ENCODE measurements at regions not wholly inside any gene's neighbourhood (a gene's known extent, or its start where the extent isn't known, plus 50 kb on each side); places are given as distances from the start of the nearest gene placed in this dataset.

GRCh38 chr1:209227171-209227570, 356.3 kb upstream of the CAMK1G start:
- no peak for DNase-seq (ENCODE audit: extremely low read depth, low read depth)

- DNase-seq (ENCODE audit: extremely low read depth, low read depth): no peak
These were observed 355.6 kb upstream of the CAMK1G start for GRCh38 chr1:209227941-209228340.

GRCh38 chr1:209229494-209230061, 353.9 kb upstream of the CAMK1G start:
- DNase-seq (ENCODE audit: extremely low read depth, low read depth): no peak

- no peak for DNase-seq (ENCODE audit: extremely low read depth, low read depth)
These were observed 353.2 kb upstream of the CAMK1G start for GRCh38 chr1:209230314-209230713.

- DNase-seq (ENCODE audit: extremely low read depth, low read depth): no peak
These were observed 351.9 kb upstream of the CAMK1G start for GRCh38 chr1:209231476-209232156.

- DNase-seq (ENCODE audit: extremely low read depth, low read depth): no peak
These were observed 351.3 kb upstream of the CAMK1G start for GRCh38 chr1:209232197-209232596.

- no peak for DNase-seq (ENCODE audit: extremely low read depth, low read depth)
These were observed 350.8 kb upstream of the CAMK1G start for GRCh38 chr1:209232759-209233158.

- no peak for DNase-seq (ENCODE audit: extremely low read depth, low read depth)
These were observed 348.3 kb upstream of the CAMK1G start for GRCh38 chr1:209235166-209235565.

GRCh38 chr1:209238356-209238755, 345.2 kb upstream of the CAMK1G start:
- no peak for DNase-seq (ENCODE audit: extremely low read depth, low read depth)

GRCh38 chr1:209240351-209240750, 343.2 kb upstream of the CAMK1G start:
- DNase-seq (ENCODE audit: extremely low read depth, low read depth): no peak

- DNase-seq (ENCODE audit: extremely low read depth, low read depth): no peak
These were observed 342.0 kb upstream of the CAMK1G start for GRCh38 chr1:209241487-209241886.

- DNase-seq (ENCODE audit: extremely low read depth, low read depth): peak; percentile 59
These were observed 334.8 kb upstream of the CAMK1G start for GRCh38 chr1:209248649-209249279.

GRCh38 chr1:209249280-209249670, 334.2 kb upstream of the CAMK1G start:
- no peak for DNase-seq (ENCODE audit: extremely low read depth, low read depth)

GRCh38 chr1:209249785-209250440, 333.6 kb upstream of the CAMK1G start:
- no peak for DNase-seq (ENCODE audit: extremely low read depth, low read depth)

- no peak for DNase-seq (ENCODE audit: extremely low read depth, low read depth)
These were observed 332.5 kb upstream of the CAMK1G start for GRCh38 chr1:209250861-209251636.

- no peak for DNase-seq (ENCODE audit: extremely low read depth, low read depth)
These were observed 326.7 kb upstream of the CAMK1G start for GRCh38 chr1:209256766-209257350.

GRCh38 chr1:209257454-209257853, 326.1 kb upstream of the CAMK1G start:
- no peak for DNase-seq (ENCODE audit: extremely low read depth, low read depth)

- no peak for DNase-seq (ENCODE audit: extremely low read depth, low read depth)
These were observed 323.4 kb upstream of the CAMK1G start for GRCh38 chr1:209260136-209260535.

- DNase-seq (ENCODE audit: extremely low read depth, low read depth): no peak
These were observed 320.9 kb upstream of the CAMK1G start for GRCh38 chr1:209262631-209263030.

- DNase-seq (ENCODE audit: extremely low read depth, low read depth): no peak
These were observed 318.2 kb upstream of the CAMK1G start for GRCh38 chr1:209265301-209265700.
